ENCODE measurements at regions not wholly inside any gene's neighbourhood (a gene's known extent, or its start where the extent isn't known, plus 50 kb on each side); places are given as distances from the start of the nearest gene placed in this dataset.

- Histone ChIP-seq H3K36me3 (no peaks in the 10 kb centered on the region), H3K4me1 (no peaks in the 10 kb centered on the region), H3K27ac (no peak overlapping the region), H3K4me3 (no peak overlapping the region), H3K9me3 (no peaks in the 10 kb centered on the region), H3K27me3 (ENCODE audit: low read depth) (no peaks in the 10 kb centered on the region)
- TF ChIP-seq CTCF (IDR thresholded peaks at IDR 0.05) = no peak
- DNase-seq = no peak
- intact Hi-C loops (cut with DNase I) = no loop called here
- no peak for ATAC-seq
Measured at GRCh38 chr2:226607379-226607778, 192.2 kb downstream of the IRS1 start.

GRCh38 chr2:226605642-226606041 lies 194.0 kb downstream of the IRS1 start:
- Histone ChIP-seq H3K4me3 (no peak overlapping the region), H3K4me1 (no peaks in the 10 kb centered on the region), H3K36me3 (no peaks in the 10 kb centered on the region), H3K9me3 (no peaks in the 10 kb centered on the region), H3K27ac (no peak overlapping the region), H3K27me3 (ENCODE audit: low read depth) (no peaks in the 10 kb centered on the region)
- intact Hi-C loops (cut with DNase I) = no loop called here
- ATAC-seq (no peak), DNase-seq (no peak)
- TF ChIP-seq CTCF (IDR thresholded peaks at IDR 0.05) = no peak

GRCh38 chr2:226603606-226604005 lies 196.0 kb downstream of the IRS1 start:
- Histone ChIP-seq H3K27me3 (ENCODE audit: low read depth) (no peaks in the 10 kb centered on the region), H3K4me1 (no peaks in the 10 kb centered on the region), H3K27ac (no peak overlapping the region), H3K4me3 (no peak overlapping the region), H3K9me3 (no peaks in the 10 kb centered on the region), H3K36me3 (no peaks in the 10 kb centered on the region)
- no peak for TF ChIP-seq CTCF (IDR thresholded peaks at IDR 0.05)
- ATAC-seq (no peak), DNase-seq (no peak)
- intact Hi-C loops (cut with DNase I) = no loop called here

GRCh38 chr2:226601881-226602662 lies 197.5 kb downstream of the IRS1 start:
- DNase-seq = no peak
- no peak for ATAC-seq
- Histone ChIP-seq H3K27ac (no peak overlapping the region), H3K4me3 (no peak overlapping the region), H3K27me3 (ENCODE audit: low read depth) (no peaks in the 10 kb centered on the region), H3K36me3 (no peaks in the 10 kb centered on the region), H3K4me1 (no peaks in the 10 kb centered on the region), H3K9me3 (no peaks in the 10 kb centered on the region)
- intact Hi-C loops (cut with DNase I) = no loop called here
- no peak for TF ChIP-seq CTCF (IDR thresholded peaks at IDR 0.05)

GRCh38 chr2:226600802-226601201 lies 198.8 kb downstream of the IRS1 start:
- DNase-seq (no peak), ATAC-seq (no peak)
- no peaks in the 10 kb centered on the region for H3K36me3 ChIP-seq
- H3K27me3 ChIP-seq (ENCODE audit: low read depth) = no peaks in the 10 kb centered on the region
- H3K27ac ChIP-seq = no peak overlapping the region
- intact Hi-C loops (cut with DNase I) = no loop called here
- no peak overlapping the region for H3K4me3 ChIP-seq
- H3K4me1 ChIP-seq = no peaks in the 10 kb centered on the region
- TF ChIP-seq CTCF (IDR thresholded peaks at IDR 0.05) = no peak
- H3K9me3 ChIP-seq = no peaks in the 10 kb centered on the region
